NT2/D1 (cell line): ENCODE measurements at regions not wholly inside any gene's neighbourhood (a gene's known extent, or its start where the extent isn't known, plus 50 kb on each side); places are given as distances from the start of the nearest gene placed in this dataset.

Source experiments
- SUZ12 ChIP-seq: IDR thresholded peaks from 2 replicates; pipeline ENCODE4 v1.6.1; 2011; ENCODE audit not compliant: insufficient read length, insufficient read depth; ENCODE audit errors: extremely low read depth
- YY1 ChIP-seq: IDR thresholded peaks from 2 replicates; pipeline ENCODE4 v1.6.1; 2011; ENCODE audit not compliant: insufficient read length, insufficient read depth
- ZNF274 ChIP-seq: IDR thresholded peaks from 2 replicates; pipeline ENCODE4 v1.6.1; 2011; ENCODE audit warnings: mild to moderate bottlenecking, low read depth, low read length

GRCh38 chr2:242040681-242041080, 171.2 kb downstream of the RTP5 start:
- TF ChIP-seq SUZ12 (no peak), YY1 (no peak), ZNF274 (no peak)
